HCT116 (cell line): ENCODE measurements at regions not wholly inside any gene's neighbourhood (a gene's known extent, or its start where the extent isn't known, plus 50 kb on each side); places are given as distances from the start of the nearest gene placed in this dataset.
A peak's percentile ranks its signal among the peaks of the same experiment; 100 is the strongest.

Experiments used
- ATAC-seq: fragments of 200-7000 bp; cut with Tn5 transposase; 2 replicates; pipeline ENCODE4 v1.9.1; 2020; ENCODE audit warnings: mild to moderate bottlenecking, moderate library complexity
- BruUV-seq: library from RNA; stranded (reverse); fragments of 400-500 nt; replicated peaks from 2 replicates; lab custom pipeline; 2021; lab: Mats Ljungman, UMichigan
- CTCF ChIA-PET: fragments of 300-600 bp; sonication (Branson Sonifier 250); formaldehyde crosslinking; loops from one replicate; lab custom pipeline; 2021; ENCODE audit warnings: antibody characterized with exemption; lab: Charles Lee
- POLR2A ChIA-PET: fragments of 300-600, 350-600 bp; sonication (Branson Sonifier 250); formaldehyde crosslinking; loops from one replicate; lab custom pipeline; 2021; ENCODE audit warnings: antibody characterized with exemption; lab: Charles Lee
- RAD21 ChIA-PET, 2 experiments: fragments of 300-600 bp; sonication (Branson Sonifier 250); formaldehyde crosslinking; loops; one replicate each; lab custom pipeline; 2023; ENCODE audit warnings: low total read pairs in 2 of 2; ENCODE audit not compliant: uncharacterized antibody in 2 of 2, unreplicated experiment in 2 of 2, low non-redundant PET in 1 of 2; lab: Charles Lee
- DNase-seq: peaks from one replicate; pipeline ENCODE4 v3.0.0-alpha.2; 2010; ENCODE audit warnings: low read depth, low spot score
- H2AFZ ChIP-seq: fragments of 200-600 bp; shearing (Covaris generic), sonication (generic); 2 replicates; pipeline ENCODE4 v1.6.1; 2017; ENCODE audit warnings: low read depth, mixed run types, mixed read lengths, antibody characterized with exemption, low read length; ENCODE audit not compliant: poor library complexity, severe bottlenecking
- H3K27ac ChIP-seq: 2 replicates; pipeline ENCODE4 v1.5.1; 2012; ENCODE audit warnings: low read depth, low read length
- H3K27me3 ChIP-seq: fragments of 200-600 bp; sonication (generic); 2 replicates; pipeline ENCODE4 v1.6.1; 2016; ENCODE audit warnings: mixed run types, low read length, mixed read lengths; ENCODE audit not compliant: insufficient read depth
- H3K36me3 ChIP-seq, 2 experiments: fragments of 200-500 bp in 1 of 2; fragments of 200-600 bp in 1 of 2; sonication (Bioruptor generic) in 1 of 2; sonication (generic) in 1 of 2; 2 replicates each; pipeline versions ENCODE4 v1.5.1 to v1.6.1; 2014 to 2016; ENCODE audit warnings: low read length in 2 of 2, inconsistent platforms in 1 of 2, mixed read lengths in 1 of 2, mixed run types in 1 of 2; ENCODE audit not compliant: insufficient read depth in 2 of 2, control insufficient read depth in 1 of 2
- H3K4me1 ChIP-seq, 2 experiments: fragments of 200-600 bp in 1 of 2; sonication (generic) in 1 of 2; 2 replicates each; pipeline versions ENCODE4 v1.5.1 to v1.6.1; 2012 to 2017; ENCODE audit warnings: low read length in 2 of 2, inconsistent platforms in 1 of 2, mild to moderate bottlenecking in 1 of 2, mixed read lengths in 1 of 2, mixed run types in 1 of 2, moderate library complexity in 1 of 2; ENCODE audit not compliant: insufficient read depth in 2 of 2, control insufficient read depth in 1 of 2
- H3K4me2 ChIP-seq: fragments of 200-600 bp; sonication (generic); 2 replicates; pipeline ENCODE4 v1.6.1; 2017; ENCODE audit warnings: mixed run types, low read length, mixed read lengths
- H3K4me3 ChIP-seq, 2 experiments: fragments of 200-600 bp in 1 of 2; sonication (generic) in 1 of 2; replicated peaks in 1 of 2; 2 replicates each; pipeline ENCODE4 v1.5.1; 2011 to 2016; ENCODE audit warnings: low read length in 2 of 2, control low read depth in 1 of 2, low read depth in 1 of 2, mild to moderate bottlenecking in 1 of 2, mixed read lengths in 1 of 2, mixed run types in 1 of 2
- H3K79me2 ChIP-seq: fragments of 200-600 bp; sonication (generic); 2 replicates; pipeline ENCODE4 v1.6.1; 2017; ENCODE audit warnings: mild to moderate bottlenecking, mixed run types, low read length, moderate library complexity, mixed read lengths; ENCODE audit not compliant: insufficient read depth
- H3K9ac ChIP-seq: fragments of 200-600 bp; sonication (generic); 2 replicates; pipeline ENCODE4 v1.6.1; 2016; ENCODE audit warnings: low read length, mixed read lengths
- H3K9me2 ChIP-seq: fragments of 200-600 bp; sonication (generic), shearing (Covaris generic); 2 replicates; pipeline ENCODE4 v1.6.1; 2017; ENCODE audit warnings: mixed run types, mild to moderate bottlenecking, moderate library complexity; ENCODE audit not compliant: insufficient read depth
- H3K9me3 ChIP-seq, 2 experiments: fragments of 200-500 bp in 1 of 2; fragments of 200-600 bp in 1 of 2; sonication (Bioruptor generic) in 1 of 2; sonication (generic) in 1 of 2; 2 replicates each; pipeline ENCODE4 v1.6.1; 2014 to 2017; ENCODE audit warnings: low read length in 2 of 2, mixed read lengths in 2 of 2, inconsistent platforms in 1 of 2, low read depth in 1 of 2, mild to moderate bottlenecking in 1 of 2, mixed run types in 1 of 2, moderate library complexity in 1 of 2; ENCODE audit not compliant: control insufficient read depth in 1 of 2, insufficient read depth in 1 of 2
- H4K20me1 ChIP-seq: fragments of 200-600 bp; sonication (generic), shearing (Covaris generic); 2 replicates; pipeline ENCODE4 v1.6.1; 2017; ENCODE audit warnings: mixed run types, mild to moderate bottlenecking, moderate library complexity; ENCODE audit not compliant: insufficient read depth
- CBX3 ChIP-seq: IDR thresholded peaks from 2 replicates; pipeline ENCODE4 v1.6.1; 2012; ENCODE audit warnings: low read depth
- CEBPB ChIP-seq: IDR thresholded peaks from 2 replicates; pipeline ENCODE4 v1.6.1; 2012; ENCODE audit warnings: low read depth
- FOSL1 ChIP-seq: IDR thresholded peaks from 2 replicates; pipeline ENCODE4 v1.6.1; 2012; ENCODE audit warnings: low read depth
- SP1 ChIP-seq: IDR thresholded peaks from 2 replicates; pipeline ENCODE4 v1.6.1; 2012; ENCODE audit warnings: low read depth
- ZNF274 ChIP-seq: fragments of 200-500 bp; sonication (Bioruptor generic); IDR thresholded peaks from 2 replicates; pipeline ENCODE4 v1.6.1; 2014; ENCODE audit warnings: mild to moderate bottlenecking, low read depth, low read length, inconsistent platforms
- intact Hi-C: fragments of 100-400 bp; cut with micrococcal nuclease; formaldehyde crosslinking; loops from 2 replicates; pipeline ENCODE4 v1.10.0; 2022

DNA sequence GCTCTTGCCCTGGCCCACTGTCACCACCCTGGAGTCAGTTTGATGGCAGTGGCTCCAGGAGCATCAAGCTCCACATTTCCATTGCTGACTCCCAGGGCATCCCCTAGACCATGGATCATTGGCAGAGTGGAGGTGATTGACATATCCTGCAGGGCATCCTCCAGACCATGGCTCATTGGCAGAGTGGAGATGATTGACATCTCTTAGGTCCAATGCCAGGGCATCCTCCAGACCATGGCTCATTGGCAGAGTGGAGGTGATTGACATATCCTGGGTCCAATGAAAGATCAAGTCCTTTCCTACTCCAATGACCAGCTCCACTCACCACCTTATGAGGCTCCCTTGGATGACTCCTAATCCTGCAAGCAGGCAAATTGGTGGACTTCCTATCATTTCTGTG lies 174.3 kb upstream of the NLRP1 start:
- Histone ChIP-seq H3K27me3 (peaks cover 58% of the 10 kb centered on the region), H3K79me2 (no peaks in the 10 kb centered on the region), H4K20me1 (no peaks in the 10 kb centered on the region), H3K9ac (no peak overlapping the region), H3K4me2 (no peak overlapping the region), H3K9me2 (no peaks in the 10 kb centered on the region), H3K4me1 (no peaks in the 10 kb centered on the region), H3K9me3 (no peaks in the 10 kb centered on the region), H2AFZ (no peak overlapping the region), H3K4me3 (no peak overlapping the region), H3K36me3 (no peaks in the 10 kb centered on the region), H3K27ac (no peak overlapping the region)
- TF ChIP-seq SP1 = peak; percentile 67
- no peak for TF ChIP-seq CEBPB
- CTCF ChIA-PET = no interaction called here
- intact Hi-C loops = no loop called here
- DNase-seq (peak; percentile 83), ATAC-seq (peak; percentile 99)
- RAD21 ChIA-PET = no interaction called here
- BruUV-seq = no TSS peak
- POLR2A ChIA-PET = no interaction called here

GRCh38 chr17:5759501-5759925 lies 175.2 kb upstream of the NLRP1 start:
- no peaks in the 10 kb centered on the region for H4K20me1 ChIP-seq
- intact Hi-C loops = no loop called here
- DNase-seq = no peak
- no peaks in the 10 kb centered on the region for H3K9me2 ChIP-seq
- no peak overlapping the region for H3K4me2 ChIP-seq
- no peaks in the 10 kb centered on the region for H3K4me1 ChIP-seq
- H2AFZ ChIP-seq = no peak overlapping the region
- peaks cover 62% of the 10 kb centered on the region for H3K27me3 ChIP-seq
- no peak overlapping the region for H3K27ac ChIP-seq
- H3K9me3 ChIP-seq = no peaks in the 10 kb centered on the region
- ChIA-PET RAD21 (no interaction called here), POLR2A (no interaction called here), CTCF (no interaction called here)
- no peaks in the 10 kb centered on the region for H3K36me3 ChIP-seq
- no peak overlapping the region for H3K9ac ChIP-seq
- ATAC-seq = no peak
- no peak overlapping the region for H3K4me3 ChIP-seq
- no peaks in the 10 kb centered on the region for H3K79me2 ChIP-seq
- TF ChIP-seq FOSL1 (no peak), CBX3 (no peak), ZNF274 (no peak)
- BruUV-seq = no TSS peak
